PC-3 (cell line): ENCODE measurements at regions not wholly inside any gene's neighbourhood (a gene's known extent, or its start where the extent isn't known, plus 50 kb on each side); places are given as distances from the start of the nearest gene placed in this dataset.

Experiments used
- ATAC-seq: fragments of 200-7000 bp; cut with Tn5 transposase; 2 replicates; pipeline ENCODE4 v1.9.1; 2020; ENCODE audit warnings: mild to moderate bottlenecking, moderate library complexity
- BruUV-seq: library from RNA; stranded (reverse); fragments of 400-500 nt; replicated peaks from 2 replicates; lab custom pipeline; 2021; lab: Mats Ljungman, UMichigan
- CTCF ChIA-PET: fragments of 300-600 bp; sonication (Branson Sonifier 250); formaldehyde crosslinking; loops from one replicate; lab custom pipeline; 2022; ENCODE audit warnings: antibody characterized with exemption; lab: Charles Lee
- POLR2A ChIA-PET: fragments of 300-600 bp; sonication (Branson Sonifier 250); formaldehyde crosslinking; loops from one replicate; lab custom pipeline; 2022; ENCODE audit warnings: antibody characterized with exemption; ENCODE audit not compliant: unreplicated experiment; lab: Charles Lee
- DNase-seq: peaks from one replicate; pipeline ENCODE4 v3.0.0-alpha.2; 2015
- H2AFZ ChIP-seq: fragments of 300-600 bp; sonication (generic); 2 replicates; pipeline ENCODE4 v1.6.0; 2016; ENCODE audit warnings: antibody characterized with exemption, low read length
- H3F3A ChIP-seq: fragments of 300-600 bp; sonication (generic); one replicate; pipeline ENCODE4 v1.6.0; 2017; ENCODE audit warnings: antibody characterized with exemption, low read length, control low read depth, mild to moderate bottlenecking; ENCODE audit not compliant: unreplicated experiment
- H3K27ac ChIP-seq: fragments of 300-600 bp; sonication (generic); 2 replicates; pipeline ENCODE4 v1.5.1; 2016; ENCODE audit warnings: mild to moderate bottlenecking, low read length
- H3K27me3 ChIP-seq: fragments of 300-600 bp; sonication (generic); 2 replicates; pipeline ENCODE4 v1.6.1; 2016; ENCODE audit warnings: low read length, mixed read lengths
- H3K36me3 ChIP-seq: fragments of 300-600 bp; sonication (generic); 2 replicates; pipeline ENCODE4 v1.6.1; 2016; ENCODE audit warnings: low read depth, mixed run types, low read length, mixed read lengths
- H3K4me1 ChIP-seq: fragments of 300-600 bp; sonication (generic); 2 replicates; pipeline ENCODE4 v1.5.1; 2016; ENCODE audit warnings: low read length; ENCODE audit not compliant: insufficient read depth
- H3K4me2 ChIP-seq: fragments of 300-600 bp; sonication (generic); 2 replicates; pipeline ENCODE4 v1.6.0; 2016; ENCODE audit warnings: low read length
- H3K4me3 ChIP-seq: fragments of 300-600 bp; sonication (generic); 2 replicates; pipeline ENCODE4 v1.5.1; 2016; ENCODE audit warnings: mild to moderate bottlenecking, low read length, mixed read lengths
- H3K79me2 ChIP-seq: fragments of 300-600 bp; sonication (generic); 2 replicates; pipeline ENCODE4 v1.6.1; 2017; ENCODE audit warnings: low read length, mixed read lengths
- H3K9ac ChIP-seq: fragments of 300-600 bp; sonication (generic); 2 replicates; pipeline ENCODE4 v1.6.0; 2016; ENCODE audit warnings: mild to moderate bottlenecking, low read length
- H3K9me2 ChIP-seq: fragments of 300-600 bp; sonication (generic); replicated peaks from 2 replicates; pipeline ENCODE4 v1.6.1; 2016; ENCODE audit warnings: mixed run types, low read length, mixed read lengths
- H3K9me3 ChIP-seq: fragments of 300-600 bp; sonication (generic); 2 replicates; pipeline ENCODE4 v1.6.1; 2016; ENCODE audit warnings: low read length, mixed read lengths
- H4K20me1 ChIP-seq: fragments of 300-600 bp; sonication (generic); 2 replicates; pipeline ENCODE4 v1.6.1; 2016; ENCODE audit warnings: low read length, mixed read lengths
- EZH2 ChIP-seq: fragments of 300-600 bp; sonication (generic); IDR thresholded peaks from one replicate; pipeline ENCODE4 v1.6.1; 2017; ENCODE audit warnings: antibody characterized with exemption, mild to moderate bottlenecking, low read length; ENCODE audit not compliant: unreplicated experiment
- EZH2phosphoT487 ChIP-seq: fragments of 300-600 bp; sonication (generic); IDR thresholded peaks from 2 replicates; pipeline ENCODE4 v1.6.1; 2018; ENCODE audit warnings: mild to moderate bottlenecking, antibody characterized with exemption, low read length, borderline replicate concordance
- intact Hi-C: fragments of 100-400 bp; cut with micrococcal nuclease; formaldehyde crosslinking; loops from 2 replicates; pipeline ENCODE4 v1.9.0; 2023
- TF ChIP-seq, protein P1 (sequence below): fragments of 300-600 bp; sonication (generic); conservative IDR thresholded peaks from 2 replicates; pipeline ENCODE4 v1.5.1; 2017; ENCODE audit warnings: antibody characterized with exemption, low read depth, mild to moderate bottlenecking, low read length

- intact Hi-C loops: no loop called here
These were observed 306.9 kb upstream of the SLIT2 start for GRCh38 chr4:19944806-19945205.

DNA sequence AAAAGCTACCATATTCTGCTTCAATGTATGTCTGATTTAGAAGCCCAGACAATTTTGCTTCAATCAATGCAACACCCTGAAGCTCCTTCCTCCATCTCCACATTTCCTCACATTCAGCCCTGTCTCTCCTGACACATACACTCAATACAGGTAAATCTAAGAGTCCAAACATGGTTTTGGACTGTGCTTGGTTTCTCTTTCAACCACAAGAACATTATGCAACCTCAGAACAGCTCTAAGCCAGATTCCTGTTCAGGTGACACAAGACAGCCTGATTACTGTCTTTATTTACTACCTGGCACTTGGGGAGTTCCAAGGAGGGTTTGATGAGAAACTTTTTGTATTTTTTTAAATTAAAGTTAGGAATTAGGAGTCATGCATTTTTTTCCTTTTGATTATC is 307.5 kb upstream of the SLIT2 start:
- no peak for TF ChIP-seq EZH2
- TF ChIP-seq, protein P1, sequence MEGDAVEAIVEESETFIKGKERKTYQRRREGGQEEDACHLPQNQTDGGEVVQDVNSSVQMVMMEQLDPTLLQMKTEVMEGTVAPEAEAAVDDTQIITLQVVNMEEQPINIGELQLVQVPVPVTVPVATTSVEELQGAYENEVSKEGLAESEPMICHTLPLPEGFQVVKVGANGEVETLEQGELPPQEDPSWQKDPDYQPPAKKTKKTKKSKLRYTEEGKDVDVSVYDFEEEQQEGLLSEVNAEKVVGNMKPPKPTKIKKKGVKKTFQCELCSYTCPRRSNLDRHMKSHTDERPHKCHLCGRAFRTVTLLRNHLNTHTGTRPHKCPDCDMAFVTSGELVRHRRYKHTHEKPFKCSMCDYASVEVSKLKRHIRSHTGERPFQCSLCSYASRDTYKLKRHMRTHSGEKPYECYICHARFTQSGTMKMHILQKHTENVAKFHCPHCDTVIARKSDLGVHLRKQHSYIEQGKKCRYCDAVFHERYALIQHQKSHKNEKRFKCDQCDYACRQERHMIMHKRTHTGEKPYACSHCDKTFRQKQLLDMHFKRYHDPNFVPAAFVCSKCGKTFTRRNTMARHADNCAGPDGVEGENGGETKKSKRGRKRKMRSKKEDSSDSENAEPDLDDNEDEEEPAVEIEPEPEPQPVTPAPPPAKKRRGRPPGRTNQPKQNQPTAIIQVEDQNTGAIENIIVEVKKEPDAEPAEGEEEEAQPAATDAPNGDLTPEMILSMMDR: no peak
- no peak for TF ChIP-seq EZH2phosphoT487
- intact Hi-C loops: no loop called here
- Histone ChIP-seq H3K36me3 (no peaks in the 10 kb centered on the region), H3K4me1 (peaks cover 28% of the 10 kb centered on the region), H4K20me1 (no peaks in the 10 kb centered on the region), H3K9me3 (no peaks in the 10 kb centered on the region), H3F3A (no peaks in the 10 kb centered on the region), H3K4me3 (no peak overlapping the region), H3K4me2 (no peak overlapping the region), H3K9me2 (no peaks in the 10 kb centered on the region), H3K9ac (no peak overlapping the region), H3K27me3 (no peaks in the 10 kb centered on the region), H3K79me2 (no peaks in the 10 kb centered on the region), H2AFZ (no peak overlapping the region), H3K27ac (no peak overlapping the region)
- ChIA-PET POLR2A (no interaction called here), CTCF (no interaction called here)
- no TSS peak for BruUV-seq
- DNase-seq (peak; percentile 16), ATAC-seq (no peak)

More at GRCh38 chr4:19944806-19945205, 306.9 kb upstream of the SLIT2 start:
- DNase-seq: no peak
- Histone ChIP-seq H2AFZ (no peak overlapping the region), H3K27me3 (no peaks in the 10 kb centered on the region), H3K4me3 (no peak overlapping the region), H3K27ac (no peak overlapping the region), H3K9ac (no peak overlapping the region), H3K4me1 (peaks cover 28% of the 10 kb centered on the region), H3K9me2 (no peaks in the 10 kb centered on the region), H3K36me3 (no peaks in the 10 kb centered on the region), H3F3A (no peaks in the 10 kb centered on the region), H4K20me1 (no peaks in the 10 kb centered on the region), H3K79me2 (no peaks in the 10 kb centered on the region), H3K9me3 (no peaks in the 10 kb centered on the region), H3K4me2 (no peak overlapping the region)
- BruUV-seq: no TSS peak
- ChIA-PET POLR2A (no interaction called here), CTCF (no interaction called here)
- no peak for ATAC-seq
- TF ChIP-seq, protein P1: no peak
- no peak for TF ChIP-seq EZH2phosphoT487
- TF ChIP-seq EZH2: no peak

DNA sequence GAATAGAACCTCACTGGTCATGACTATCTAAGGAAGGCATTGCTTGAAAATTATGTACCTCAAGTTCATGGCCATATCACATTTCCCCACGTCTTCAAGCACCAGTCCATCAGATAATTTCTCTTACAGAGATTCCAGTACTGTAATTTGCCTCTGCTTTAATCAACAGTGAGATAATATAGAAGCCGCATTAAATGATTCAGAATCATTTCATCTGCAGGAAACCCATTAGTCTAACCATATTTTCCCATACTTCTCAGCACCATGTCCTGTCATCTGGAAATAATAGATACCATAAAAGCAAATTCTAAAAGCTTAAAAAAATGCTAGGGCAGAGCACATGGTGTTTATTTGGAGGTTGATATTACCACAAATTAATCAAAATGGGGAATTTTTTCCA is 310.3 kb upstream of the SLIT2 start:
- no peaks in the 10 kb centered on the region for H3K9me2 ChIP-seq
- H3K27ac ChIP-seq: no peak overlapping the region
- ChIA-PET CTCF (no interaction called here), POLR2A (no interaction called here)
- H3K79me2 ChIP-seq: no peaks in the 10 kb centered on the region
- H3K4me2 ChIP-seq: no peak overlapping the region
- H3K27me3 ChIP-seq: no peaks in the 10 kb centered on the region
- H2AFZ ChIP-seq: no peak overlapping the region
- no peaks in the 10 kb centered on the region for H3K36me3 ChIP-seq
- TF ChIP-seq, protein P1: no peak
- TF ChIP-seq EZH2phosphoT487: no peak
- TF ChIP-seq EZH2: no peak
- no peaks in the 10 kb centered on the region for H3K9me3 ChIP-seq
- no TSS peak for BruUV-seq
- peaks cover 13% of the 10 kb centered on the region for H3K4me1 ChIP-seq
- ATAC-seq (no peak), DNase-seq (no peak)
- no peak overlapping the region for H3K4me3 ChIP-seq
- H4K20me1 ChIP-seq: no peaks in the 10 kb centered on the region
- H3K9ac ChIP-seq: no peak overlapping the region
- H3F3A ChIP-seq: no peaks in the 10 kb centered on the region
- intact Hi-C loops: no loop called here
